ENCODE measurements at regions not wholly inside any gene's neighbourhood (a gene's known extent, or its start where the extent isn't known, plus 50 kb on each side); places are given as distances from the start of the nearest gene placed in this dataset.

- TF ChIP-seq CTCF (IDR thresholded peaks at IDR 0.05) (no peak), POLR2A (IDR thresholded peaks at IDR 0.05) (no peak)
Measured at GRCh38 chr10:129223363-129223762, 243.7 kb upstream of the MGMT start.

Measured in uterus (tissue), 2 donors.